Caco-2 (cell line): ENCODE measurements at regions not wholly inside any gene's neighbourhood (a gene's known extent, or its start where the extent isn't known, plus 50 kb on each side); places are given as distances from the start of the nearest gene placed in this dataset.

Source experiments
- BruUV-seq: library from RNA; stranded (reverse); fragments of 400-500 nt; replicated peaks from 2 replicates; lab custom pipeline; 2021; lab: Mats Ljungman, UMichigan
- CTCF ChIA-PET: fragments of 300-600 bp; sonication (Branson Sonifier 250); formaldehyde crosslinking; loops from one replicate; lab custom pipeline; 2022; ENCODE audit warnings: antibody characterized with exemption; lab: Charles Lee
- POLR2A ChIA-PET: fragments of 300-600 bp; sonication (Branson Sonifier 250); formaldehyde crosslinking; loops from one replicate; lab custom pipeline; 2022; ENCODE audit warnings: antibody characterized with exemption; lab: Charles Lee
- DNase-seq, 2 experiments: peaks; one replicate each; pipeline versions ENCODE4 v3.0.0 to v3.0.0-alpha.2; 2020 to 2022
- H3K27me3 ChIP-seq: replicated peaks from 2 replicates; pipeline ENCODE4 v1.6.0; 2011; ENCODE audit warnings: low read length; ENCODE audit not compliant: control insufficient read depth, insufficient read depth
- H3K36me3 ChIP-seq: 2 replicates; pipeline ENCODE4 v1.5.1; 2011; ENCODE audit warnings: low read length; ENCODE audit not compliant: control insufficient read depth, insufficient read depth
- H3K4me1 ChIP-seq: fragments of 250-450 bp; sonication (Bioruptor Pico); 2 replicates; pipeline ENCODE4 v1.5.1; 2020; ENCODE audit warnings: mild to moderate bottlenecking
- H3K4me3 ChIP-seq: 2 replicates; pipeline ENCODE4 v1.5.1; 2011; ENCODE audit warnings: low read depth, mild to moderate bottlenecking, control low read depth, low read length
- H3K9me3 ChIP-seq: fragments of 250-450 bp; sonication (Bioruptor Pico); 2 replicates; pipeline ENCODE4 v1.5.1; 2020; ENCODE audit warnings: mild to moderate bottlenecking, moderate library complexity
- H3K27ac Mint-ChIP-seq: one replicate; pipeline ENCODE4 v1.8.0; 2022; ENCODE audit warnings: mixed read lengths; ENCODE audit not compliant: unreplicated experiment
- H3K27me3 Mint-ChIP-seq: one replicate; pipeline ENCODE4 v1.8.0; 2022; ENCODE audit warnings: mixed read lengths; ENCODE audit not compliant: insufficient read depth, unreplicated experiment
- H3K36me3 Mint-ChIP-seq: one replicate; pipeline ENCODE4 v1.8.0; 2022; ENCODE audit warnings: mild to moderate bottlenecking, mixed read lengths; ENCODE audit not compliant: insufficient read depth, unreplicated experiment
- H3K4me1 Mint-ChIP-seq: one replicate; pipeline ENCODE4 v1.8.0; 2022; ENCODE audit warnings: low read depth, mixed read lengths; ENCODE audit not compliant: unreplicated experiment
- H3K4me3 Mint-ChIP-seq: one replicate; pipeline ENCODE4 v1.8.0; 2022; ENCODE audit warnings: mild to moderate bottlenecking, moderate library complexity, mixed read lengths; ENCODE audit not compliant: unreplicated experiment
- H3K9me3 Mint-ChIP-seq: one replicate; pipeline ENCODE4 v1.8.0; 2022; ENCODE audit warnings: mixed read lengths; ENCODE audit not compliant: unreplicated experiment
- intact Hi-C: fragments of 100-400 bp; cut with micrococcal nuclease; formaldehyde crosslinking; loops from one replicate; pipeline ENCODE4 v1.10.0; 2022; ENCODE audit not compliant: unreplicated experiment
- TF ChIP-seq, protein P1 (sequence below), 2 experiments: fragments of 200-600 bp in 1 of 2; IDR thresholded peaks; 1 replicate in 1 of 2; 2 replicates in 1 of 2; pipeline versions ENCODE4 v1.5.1 to v1.8.0; 2011 to 2022; ENCODE audit warnings: antibody characterized with exemption in 1 of 2, control low read depth in 1 of 2, inconsistent platforms in 1 of 2, low read depth in 1 of 2, low read length in 1 of 2, mild to moderate bottlenecking in 1 of 2, moderate library complexity in 1 of 2; ENCODE audit not compliant: insufficient read depth in 1 of 2, severe bottlenecking in 1 of 2, unreplicated experiment in 1 of 2

GRCh38 chr5:89606939-89607534 is 724.1 kb upstream of the MEF2C start:
- Histone ChIP-seq H3K4me3 (no peak overlapping the region), H3K4me1 (no peaks in the 10 kb centered on the region), H3K27me3 (no peaks in the 10 kb centered on the region), H3K9me3 (no peaks in the 10 kb centered on the region), H3K36me3 (no peaks in the 10 kb centered on the region)
- H3K36me3 Mint-ChIP-seq = no peaks in the 10 kb centered on the region
- ChIA-PET POLR2A (no interaction called here), CTCF (no interaction called here)
- no peak for DNase-seq
- H3K4me1 Mint-ChIP-seq = no peaks in the 10 kb centered on the region
- H3K27ac Mint-ChIP-seq = no peak overlapping the region
- H3K4me3 Mint-ChIP-seq = no peak overlapping the region
- no TSS peak for BruUV-seq
- peaks cover 2% of the 10 kb centered on the region for H3K27me3 Mint-ChIP-seq
- H3K9me3 Mint-ChIP-seq = no peaks in the 10 kb centered on the region
- TF ChIP-seq, protein P1, sequence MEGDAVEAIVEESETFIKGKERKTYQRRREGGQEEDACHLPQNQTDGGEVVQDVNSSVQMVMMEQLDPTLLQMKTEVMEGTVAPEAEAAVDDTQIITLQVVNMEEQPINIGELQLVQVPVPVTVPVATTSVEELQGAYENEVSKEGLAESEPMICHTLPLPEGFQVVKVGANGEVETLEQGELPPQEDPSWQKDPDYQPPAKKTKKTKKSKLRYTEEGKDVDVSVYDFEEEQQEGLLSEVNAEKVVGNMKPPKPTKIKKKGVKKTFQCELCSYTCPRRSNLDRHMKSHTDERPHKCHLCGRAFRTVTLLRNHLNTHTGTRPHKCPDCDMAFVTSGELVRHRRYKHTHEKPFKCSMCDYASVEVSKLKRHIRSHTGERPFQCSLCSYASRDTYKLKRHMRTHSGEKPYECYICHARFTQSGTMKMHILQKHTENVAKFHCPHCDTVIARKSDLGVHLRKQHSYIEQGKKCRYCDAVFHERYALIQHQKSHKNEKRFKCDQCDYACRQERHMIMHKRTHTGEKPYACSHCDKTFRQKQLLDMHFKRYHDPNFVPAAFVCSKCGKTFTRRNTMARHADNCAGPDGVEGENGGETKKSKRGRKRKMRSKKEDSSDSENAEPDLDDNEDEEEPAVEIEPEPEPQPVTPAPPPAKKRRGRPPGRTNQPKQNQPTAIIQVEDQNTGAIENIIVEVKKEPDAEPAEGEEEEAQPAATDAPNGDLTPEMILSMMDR (IDR thresholded peaks at IDR 0.05; ENCODE audit: insufficient read depth in 1 of 2, low read depth in 1 of 2, low read length in 1 of 2, severe bottlenecking in 1 of 2, unreplicated experiment in 1 of 2) = no peak
- intact Hi-C loops = no loop called here

- no peak overlapping the region for H3K4me3 ChIP-seq
- intact Hi-C loops = no loop called here
- H3K27me3 ChIP-seq = no peaks in the 10 kb centered on the region
- H3K9me3 ChIP-seq = no peaks in the 10 kb centered on the region
- ChIA-PET POLR2A (no interaction called here), CTCF (no interaction called here)
- no peaks in the 10 kb centered on the region for H3K4me1 ChIP-seq
- no TSS peak for BruUV-seq
- DNase-seq = no peak
- H3K27me3 Mint-ChIP-seq = peaks cover 2% of the 10 kb centered on the region
- no peaks in the 10 kb centered on the region for H3K9me3 Mint-ChIP-seq
- TF ChIP-seq, protein P1 (IDR thresholded peaks at IDR 0.05; ENCODE audit: insufficient read depth in 1 of 2, low read depth in 1 of 2, low read length in 1 of 2, severe bottlenecking in 1 of 2, unreplicated experiment in 1 of 2) = no peak
- H3K27ac Mint-ChIP-seq = no peak overlapping the region
- no peak overlapping the region for H3K4me3 Mint-ChIP-seq
- no peaks in the 10 kb centered on the region for H3K36me3 ChIP-seq
- no peaks in the 10 kb centered on the region for H3K36me3 Mint-ChIP-seq
- no peaks in the 10 kb centered on the region for H3K4me1 Mint-ChIP-seq
These were observed 721.4 kb upstream of the MEF2C start for GRCh38 chr5:89604342-89604741.

GRCh38 chr5:89601880-89602279 is 718.9 kb upstream of the MEF2C start:
- H3K27ac Mint-ChIP-seq = no peak overlapping the region
- Histone ChIP-seq H3K4me1 (no peaks in the 10 kb centered on the region), H3K27me3 (no peaks in the 10 kb centered on the region), H3K4me3 (no peak overlapping the region), H3K9me3 (no peaks in the 10 kb centered on the region), H3K36me3 (no peaks in the 10 kb centered on the region)
- no peaks in the 10 kb centered on the region for H3K36me3 Mint-ChIP-seq
- ChIA-PET POLR2A (no interaction called here), CTCF (no interaction called here)
- no TSS peak for BruUV-seq
- no peak overlapping the region for H3K4me3 Mint-ChIP-seq
- H3K4me1 Mint-ChIP-seq = no peaks in the 10 kb centered on the region
- TF ChIP-seq, protein P1 (IDR thresholded peaks at IDR 0.05; ENCODE audit: insufficient read depth in 1 of 2, low read depth in 1 of 2, low read length in 1 of 2, severe bottlenecking in 1 of 2, unreplicated experiment in 1 of 2) = no peak
- no peaks in the 10 kb centered on the region for H3K9me3 Mint-ChIP-seq
- peaks cover 8% of the 10 kb centered on the region for H3K27me3 Mint-ChIP-seq
- intact Hi-C loops = no loop called here
- DNase-seq = no peak
